GM18519 (cell line): ENCODE measurements at regions not wholly inside any gene's neighbourhood (a gene's known extent, or its start where the extent isn't known, plus 50 kb on each side); places are given as distances from the start of the nearest gene placed in this dataset.
"Not testable (repeated sequence)": the region's sequence is repeated elsewhere in the genome, so short reads cannot be mapped to it uniquely, and the experiment has no call there.

ENCODE experiments used
- ATAC-seq: cut with Tn5 transposase; IDR thresholded peaks from one replicate; pipeline ENCODE4 v1.9.1; 2021; ENCODE audit warnings: mild to moderate bottlenecking, moderate library complexity; ENCODE audit not compliant: unreplicated experiment, low FRiP score

GRCh38 chr6:105522626-105523322, 119.9 kb upstream of the PREP start:
- ATAC-seq = no peak

DNA sequence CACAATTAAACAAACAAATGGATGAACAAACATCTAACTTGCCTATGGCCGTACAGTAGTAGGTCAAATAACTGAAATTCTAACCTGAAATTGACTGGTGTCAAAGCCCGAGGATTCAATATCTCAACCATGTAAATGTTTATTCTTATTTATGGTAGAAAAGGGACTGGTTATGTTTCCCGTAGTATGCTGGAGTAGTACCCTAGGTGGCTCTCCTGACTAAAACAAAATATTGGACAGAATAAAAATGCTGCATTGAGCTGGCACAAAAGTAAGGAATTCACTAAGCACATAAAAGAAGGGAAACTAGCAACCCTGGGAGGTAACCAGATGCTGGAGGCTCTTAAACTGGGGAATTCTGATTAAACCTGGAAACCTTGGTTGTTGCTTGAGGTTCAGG, 117.1 kb upstream of the PREP start:
- ATAC-seq = no peak

DNA sequence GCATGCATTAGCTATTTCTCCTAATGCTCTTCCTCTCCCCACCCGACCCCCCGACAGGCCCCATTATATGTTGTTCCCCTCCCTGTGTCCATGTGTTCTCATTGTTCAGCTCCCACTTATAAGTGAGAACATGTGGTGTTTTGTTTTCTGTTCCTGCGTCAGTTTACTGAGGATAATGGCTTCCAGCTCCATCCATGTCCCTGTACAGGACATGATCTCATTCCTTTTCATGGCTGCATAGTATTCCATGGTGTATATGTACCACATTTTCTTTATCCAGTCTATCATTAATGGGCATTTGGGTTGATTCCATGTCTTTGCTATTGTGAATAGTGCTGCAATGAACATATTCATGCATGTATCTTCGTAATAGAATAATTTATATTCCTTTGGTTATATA, 116.1 kb upstream of the PREP start:
- ATAC-seq = not testable (repeated sequence)

GRCh38 chr6:105515054-105515453, 112.2 kb upstream of the PREP start:
- ATAC-seq = no peak

DNA sequence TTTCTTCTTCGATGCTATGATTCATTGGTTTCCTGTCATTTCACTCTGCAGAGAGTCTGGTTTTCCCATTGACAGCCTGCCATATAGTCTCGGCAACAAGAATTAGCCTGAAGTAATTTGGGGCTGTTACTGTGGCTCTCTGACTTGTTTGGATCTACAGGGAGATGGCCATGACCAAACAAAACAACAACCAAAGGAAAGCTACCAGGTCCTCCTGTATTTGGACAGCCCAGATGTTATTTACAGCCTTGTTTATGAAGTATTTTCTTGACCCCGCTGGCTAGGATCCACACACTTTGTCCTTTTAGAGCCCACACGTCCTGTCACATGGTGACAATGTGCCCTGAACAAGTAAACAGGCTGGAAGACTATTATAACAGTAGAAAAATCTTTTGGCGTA, 111.4 kb upstream of the PREP start:
- no peak for ATAC-seq

GRCh38 chr6:105511639-105512038, 108.8 kb upstream of the PREP start:
- ATAC-seq = no peak

DNA sequence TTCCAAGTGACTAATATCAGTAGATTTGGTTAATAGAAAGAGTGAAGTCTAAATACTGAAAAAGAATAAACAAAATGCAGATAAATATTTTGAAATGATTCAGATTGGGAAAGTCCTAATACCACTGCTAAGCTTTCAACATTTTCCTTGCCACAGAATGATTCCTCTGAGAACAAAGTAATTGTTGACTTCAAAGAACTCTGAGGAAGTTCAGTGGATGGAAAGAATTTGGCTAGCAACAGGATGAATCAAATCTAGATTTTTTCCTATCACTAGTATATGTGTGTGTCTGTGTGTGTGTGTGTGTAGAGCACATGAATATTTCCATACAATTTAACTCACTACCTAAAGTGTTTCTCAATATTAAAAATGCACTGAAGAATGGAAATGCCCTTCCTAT, 107.9 kb upstream of the PREP start:
- no peak for ATAC-seq

GRCh38 chr6:105509506-105510331, 106.8 kb upstream of the PREP start:
- no peak for ATAC-seq

GRCh38 chr6:105507811-105508210, 104.9 kb upstream of the PREP start:
- no peak for ATAC-seq

DNA sequence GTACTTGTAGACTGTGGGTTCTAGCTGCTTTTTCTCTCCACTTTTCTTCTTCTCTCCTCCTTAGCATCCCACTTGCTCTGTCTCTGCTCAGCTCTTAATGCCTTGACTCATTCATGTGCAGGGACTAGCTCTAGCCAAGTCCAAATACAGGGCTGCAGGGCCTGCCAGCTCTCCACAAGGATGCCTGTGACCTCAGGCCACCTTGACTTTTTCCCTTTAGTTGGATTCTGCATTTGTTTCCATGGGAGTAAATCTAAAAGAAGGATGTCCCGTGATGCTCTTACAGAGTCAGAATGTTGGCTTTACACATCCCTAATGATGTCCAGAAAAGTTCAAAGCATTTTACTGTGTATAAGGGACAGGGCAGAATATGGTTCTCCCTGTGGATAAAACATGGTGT, 101.8 kb upstream of the PREP start:
- no peak for ATAC-seq

DNA sequence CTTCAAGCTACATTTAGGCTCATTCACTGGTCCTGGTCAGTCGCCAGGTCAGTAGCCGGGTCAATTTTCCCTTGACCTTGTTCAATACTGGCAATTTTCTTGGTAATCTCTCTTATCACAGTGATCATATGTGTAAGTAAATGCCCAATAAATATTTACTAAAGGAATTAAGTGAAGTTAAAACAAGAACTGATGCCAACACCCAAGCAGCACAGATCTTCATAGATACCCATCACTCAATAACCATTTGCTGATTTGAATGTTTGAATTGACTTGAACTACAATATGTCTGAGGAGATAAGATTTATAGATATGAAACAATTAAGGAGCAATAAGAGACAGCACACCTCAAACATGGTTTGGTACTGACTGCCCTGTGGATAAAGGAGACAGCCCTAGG, 100.8 kb upstream of the PREP start:
- ATAC-seq = no peak

- ATAC-seq = no peak
Measured at GRCh38 chr6:105501826-105502344, 99.0 kb upstream of the PREP start.

- ATAC-seq = no peak
Measured at GRCh38 chr6:105501246-105501645, 98.4 kb upstream of the PREP start.

DNA sequence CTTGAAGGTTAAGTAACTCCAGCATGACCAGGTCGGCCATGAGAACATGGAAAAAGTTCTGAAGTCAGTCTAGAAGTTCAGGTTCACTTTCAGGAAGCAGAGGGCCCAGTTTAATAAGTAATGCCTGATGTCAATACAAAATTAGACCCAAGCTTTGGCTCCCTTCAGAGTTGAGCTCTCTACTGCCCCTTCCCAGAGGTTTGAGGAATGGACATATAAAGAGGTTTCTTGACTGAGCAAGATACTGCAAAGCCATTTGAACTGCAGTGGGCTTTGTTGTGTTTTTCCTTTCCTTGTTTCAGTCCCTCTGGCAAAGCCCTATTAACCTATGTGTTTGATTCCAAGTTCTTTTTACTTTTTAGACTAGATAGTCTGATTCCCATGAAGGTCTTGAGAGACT, 97.8 kb upstream of the PREP start:
- ATAC-seq = no peak

- ATAC-seq = no peak
Measured at GRCh38 chr6:105499931-105500330, 97.0 kb upstream of the PREP start.

DNA sequence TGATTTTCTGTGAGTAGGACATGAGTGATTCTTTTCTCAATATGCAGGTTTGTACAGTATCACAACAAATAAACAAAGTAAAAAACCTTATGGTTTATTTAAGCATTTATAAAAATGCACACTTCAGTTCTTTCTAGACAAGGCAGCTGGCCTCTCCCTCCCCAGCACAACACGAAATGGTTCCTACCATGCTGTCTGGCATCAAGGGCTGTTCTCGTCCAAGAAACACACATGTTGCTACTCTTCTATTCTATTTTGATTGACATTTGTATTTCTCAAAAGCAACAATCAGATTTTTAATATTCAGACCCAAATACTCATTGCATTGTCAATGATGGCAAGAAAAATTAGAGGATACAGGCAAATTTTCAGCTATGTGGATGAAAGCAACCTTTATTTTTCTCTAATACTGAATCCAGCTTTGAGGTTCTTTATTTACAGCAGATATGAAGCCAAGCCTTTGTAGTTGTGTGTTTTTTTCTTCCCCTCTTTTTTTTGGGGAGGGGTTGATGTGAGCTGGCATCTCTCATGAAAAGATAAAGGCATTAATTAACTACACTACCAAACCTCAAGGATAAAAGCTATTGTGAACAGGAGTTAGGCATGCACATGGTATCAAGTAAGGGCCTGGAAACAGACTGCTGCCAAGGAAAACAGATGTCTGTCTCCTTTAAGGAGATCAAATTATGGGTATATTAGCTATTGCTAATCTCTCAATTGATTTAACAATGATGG, 96.4 kb upstream of the PREP start:
- ATAC-seq = no peak

DNA sequence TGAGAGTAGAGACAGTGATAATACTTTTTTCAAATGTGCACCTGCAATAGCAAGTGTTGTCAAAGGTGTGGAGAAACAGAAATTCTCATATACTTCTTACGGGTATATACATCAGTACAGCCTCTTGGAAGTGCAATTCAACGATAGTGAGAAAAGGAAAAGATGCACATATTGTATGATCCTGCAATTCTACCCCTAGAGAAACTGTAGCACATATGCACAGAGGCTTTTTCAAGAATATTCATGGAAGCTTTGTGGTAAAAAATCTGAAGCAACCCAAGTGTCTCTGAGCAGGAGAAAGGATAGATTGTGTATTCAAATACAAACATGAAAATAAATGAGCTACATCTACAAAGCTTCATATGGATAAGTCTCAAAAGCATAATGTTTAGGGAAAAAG, 94.7 kb upstream of the PREP start:
- no peak for ATAC-seq

- no peak for ATAC-seq
Measured at GRCh38 chr6:105495515-105495914, 92.6 kb upstream of the PREP start.

DNA sequence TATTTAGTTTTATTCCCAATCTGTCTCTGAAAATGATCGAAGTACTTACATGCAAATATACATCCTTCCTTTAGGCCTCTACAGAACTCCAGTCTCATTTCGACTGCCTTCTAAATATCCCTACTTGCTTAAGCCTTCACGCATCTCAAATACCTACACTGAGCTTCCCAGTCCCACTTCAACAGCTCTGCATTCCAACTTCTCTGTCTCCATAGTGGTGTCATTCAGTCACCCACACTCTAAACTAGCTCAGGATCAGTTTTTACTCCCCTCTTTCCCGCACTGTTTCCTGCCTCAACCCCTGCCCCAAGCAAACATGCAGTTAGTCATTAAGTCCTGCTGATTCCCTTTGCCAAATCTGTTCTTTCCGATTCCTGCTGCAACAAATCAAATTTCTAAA, 91.8 kb upstream of the PREP start:
- no peak for ATAC-seq

DNA sequence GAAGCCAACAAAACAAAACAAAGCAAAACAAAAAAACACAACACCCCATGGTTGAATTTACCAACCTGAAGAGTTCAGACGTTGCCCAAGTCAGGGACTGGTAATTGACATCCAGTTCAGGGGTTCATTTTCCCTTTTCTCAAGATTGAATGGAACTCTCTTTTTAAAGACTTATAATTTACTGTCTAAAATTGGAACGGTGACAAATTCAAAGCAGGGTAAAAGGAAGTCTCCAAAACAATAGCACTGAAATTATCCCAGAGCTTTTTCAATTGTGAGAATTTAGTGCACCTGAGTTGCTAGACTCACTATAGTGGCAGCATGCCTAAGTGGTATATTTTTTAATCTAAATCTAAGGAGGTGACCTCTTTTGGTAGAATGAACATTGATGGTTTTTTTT, 90.9 kb upstream of the PREP start:
- no peak for ATAC-seq
